Hematopoietic multipotent progenitor cell (in vitro differentiated cells): ENCODE measurements at regions not wholly inside any gene's neighbourhood (a gene's known extent, or its start where the extent isn't known, plus 50 kb on each side); places are given as distances from the start of the nearest gene placed in this dataset.
"Not testable (repeated sequence)": the region's sequence is repeated elsewhere in the genome, so short reads cannot be mapped to it uniquely, and the experiment has no call there.

Experiments
- DNase-seq, 3 donors: peaks; one replicate each; pipeline ENCODE4 v3.0.0-alpha.2; 2011 to 2015; ENCODE audit warnings: low read depth in 2 of 3, low spot score in 2 of 3

DNA sequence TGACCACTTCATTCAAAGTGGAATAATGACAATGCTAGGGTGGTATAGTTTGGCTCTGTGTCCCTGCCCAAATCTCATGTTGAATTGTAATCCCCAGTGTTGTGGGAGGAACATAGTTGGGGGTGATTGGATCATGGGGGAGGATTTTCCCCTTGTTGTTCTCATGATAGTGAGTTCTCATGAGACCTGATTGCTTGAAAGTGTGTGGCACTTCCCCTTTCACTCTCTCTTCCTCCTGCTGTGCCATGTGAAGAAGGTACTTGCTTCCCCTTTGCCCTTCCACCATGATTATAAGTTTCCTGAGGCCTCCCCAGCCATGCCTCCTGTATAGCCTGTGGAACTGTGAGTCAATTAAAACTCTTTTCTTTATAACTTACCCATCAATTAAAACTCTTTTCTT lies 348.3 kb upstream of the CD180 start:
- not testable (repeated sequence) for DNase-seq

- DNase-seq, result no peak
Observed at GRCh38 chr5:67543720-67544270, 347.2 kb upstream of the CD180 start.

- DNase-seq, result peak in 1 of 3 donors; percentile 21
Observed at GRCh38 chr5:67542479-67542878, 345.9 kb upstream of the CD180 start.

GRCh38 chr5:67541875-67542274 lies 345.3 kb upstream of the CD180 start:
- no peak for DNase-seq

- DNase-seq, result no peak
Observed at GRCh38 chr5:67538855-67539506, 342.4 kb upstream of the CD180 start.

DNA sequence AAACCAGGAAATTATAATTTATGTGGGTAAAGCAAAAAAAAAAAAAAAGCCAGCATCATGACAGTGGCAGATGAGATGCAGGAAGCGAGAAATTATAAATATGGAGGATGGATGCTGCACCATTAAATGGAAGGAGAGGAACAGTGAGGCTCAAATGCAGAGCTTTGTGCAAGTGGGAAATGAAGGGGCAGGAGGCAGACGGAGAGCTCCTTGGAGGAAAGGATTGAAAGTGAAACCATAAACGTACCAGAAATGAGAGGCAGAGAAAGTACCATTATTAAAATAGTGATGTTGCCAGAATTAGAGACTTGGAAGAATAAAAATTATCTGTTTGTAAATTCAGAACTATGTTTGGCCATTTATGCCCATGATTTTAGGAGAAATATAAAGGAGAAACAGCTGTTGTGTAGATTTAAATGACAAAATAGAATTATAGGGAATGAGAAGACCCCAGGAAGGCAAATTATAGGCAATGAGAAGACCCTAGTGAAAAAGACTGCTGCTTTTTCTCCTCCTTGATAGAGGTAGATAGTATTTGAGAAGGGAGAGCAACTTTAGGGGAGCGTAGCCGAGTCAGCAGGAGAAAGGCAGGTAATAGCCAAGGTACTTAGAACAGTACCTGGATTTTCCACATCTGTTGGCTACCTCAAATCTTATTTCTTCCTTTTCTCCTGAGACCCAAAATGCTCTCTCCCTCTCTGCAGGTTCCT lies 341.0 kb upstream of the CD180 start:
- peak in 2 of 3 donors; percentile 14 to 49 for DNase-seq

DNA sequence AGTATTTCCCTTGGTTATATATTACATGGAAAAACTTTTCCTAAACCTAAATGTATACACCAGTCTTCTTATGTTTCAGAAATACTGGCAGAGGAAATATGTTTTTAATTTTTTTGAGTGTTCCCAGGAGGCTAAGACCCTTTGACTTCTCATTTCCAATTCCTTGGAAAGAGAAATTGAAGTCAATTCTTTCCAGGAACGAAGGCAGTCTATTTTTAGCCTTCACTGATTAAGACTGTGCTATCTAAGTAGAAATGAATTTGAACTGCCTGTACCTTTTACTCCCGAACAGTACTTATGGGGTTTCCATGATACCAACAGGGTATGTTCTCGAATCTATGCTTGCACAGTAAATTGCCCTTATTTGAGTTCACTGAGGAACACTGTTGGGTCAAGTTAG lies 340.3 kb upstream of the CD180 start:
- DNase-seq, result no peak

- DNase-seq, result no peak
Observed at GRCh38 chr5:67530609-67531255, 334.1 kb upstream of the CD180 start.

GRCh38 chr5:67528953-67529352 lies 332.4 kb upstream of the CD180 start:
- no peak for DNase-seq

- DNase-seq, result no peak
Observed at GRCh38 chr5:67526793-67527192, 330.2 kb upstream of the CD180 start.

DNA sequence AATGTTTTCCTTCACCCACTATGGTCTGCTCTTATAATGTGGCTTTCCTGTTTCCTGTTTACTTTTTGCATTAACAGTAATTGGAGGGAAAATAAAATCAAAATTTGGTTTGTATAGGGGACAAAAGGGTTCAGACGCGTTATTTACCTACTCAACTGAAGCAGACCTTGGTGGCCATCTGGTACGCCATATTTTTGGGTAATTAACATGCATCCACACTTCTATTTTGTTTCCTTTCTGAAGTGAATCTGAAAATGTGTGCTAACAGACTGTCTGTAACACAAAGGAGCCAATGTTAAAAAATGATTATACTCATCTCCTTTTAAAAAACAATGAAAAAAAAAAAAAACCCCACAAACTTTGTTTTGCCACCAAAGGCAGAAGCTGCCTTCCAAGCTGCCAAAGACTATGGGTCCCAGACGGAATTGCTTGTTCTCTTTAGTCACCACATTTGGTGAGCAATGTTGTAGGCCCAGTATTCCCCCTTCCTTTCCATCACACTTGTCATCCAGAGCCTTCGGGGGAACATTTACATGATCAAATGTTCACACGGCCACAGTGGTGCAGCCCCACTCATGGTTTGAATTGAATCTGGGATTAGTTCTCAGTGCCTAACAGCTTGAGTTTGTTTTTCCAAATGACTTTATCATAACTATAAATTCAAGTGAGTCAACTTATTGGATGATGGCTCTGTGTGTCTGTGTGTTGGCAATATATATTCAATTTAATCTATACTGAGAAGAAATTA lies 323.7 kb upstream of the CD180 start:
- no peak for DNase-seq

GRCh38 chr5:67518227-67518626 lies 321.6 kb upstream of the CD180 start:
- DNase-seq, result no peak

DNA sequence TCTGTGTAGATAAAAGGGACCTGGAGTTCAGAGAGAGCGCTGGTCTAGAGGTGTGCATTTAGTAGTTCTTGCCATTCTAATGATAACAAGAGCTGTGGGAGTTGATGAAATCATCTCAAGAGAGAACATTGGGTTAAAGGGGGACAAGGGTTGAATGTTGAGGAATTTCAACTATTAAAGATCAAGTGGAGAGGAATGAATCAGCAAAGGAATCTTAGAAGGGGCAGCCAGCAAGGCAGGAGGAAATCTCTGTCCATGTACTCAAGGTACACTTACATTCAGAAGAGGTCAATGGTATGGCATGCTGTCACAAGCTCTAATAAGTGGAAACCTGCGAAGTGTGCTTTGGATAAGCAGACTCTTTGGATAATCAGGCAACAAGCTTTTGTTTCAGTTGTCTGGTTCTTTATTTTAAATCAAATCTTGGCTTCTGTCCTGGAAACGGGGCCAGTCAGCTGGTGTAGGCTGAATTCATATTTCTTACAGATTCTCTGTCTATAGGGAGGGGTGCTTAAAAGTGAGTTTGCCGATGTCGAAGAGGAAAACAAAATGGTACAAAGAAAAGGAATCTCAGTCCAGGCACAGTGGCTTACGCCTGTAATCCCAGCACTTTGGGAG lies 320.5 kb upstream of the CD180 start:
- DNase-seq, result no peak

DNA sequence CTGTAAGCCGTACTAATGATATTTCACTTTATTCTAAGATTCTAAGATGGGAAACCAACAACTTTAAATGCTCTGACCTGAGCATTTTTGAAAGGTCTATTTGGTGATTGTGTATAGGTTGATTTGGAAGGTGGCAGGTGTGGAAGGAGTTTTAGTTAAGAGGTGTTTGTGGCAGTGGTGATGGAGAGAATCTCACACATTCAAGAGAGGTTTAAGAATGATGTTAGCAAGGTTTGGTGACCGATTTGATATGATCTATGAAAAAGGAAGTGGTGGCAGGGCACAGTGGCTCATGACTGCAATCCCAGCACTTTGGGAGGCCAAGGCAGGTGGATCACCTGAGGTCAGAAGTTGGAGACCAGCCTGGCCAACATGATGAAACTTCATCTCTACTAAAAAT lies 319.2 kb upstream of the CD180 start:
- no peak for DNase-seq

GRCh38 chr5:67515020-67515689 lies 318.6 kb upstream of the CD180 start:
- DNase-seq, result no peak

GRCh38 chr5:67512758-67513157 lies 316.2 kb upstream of the CD180 start:
- no peak for DNase-seq

GRCh38 chr5:67511911-67512310 lies 315.3 kb upstream of the CD180 start:
- DNase-seq, result no peak

- no peak for DNase-seq
Observed at GRCh38 chr5:67510204-67510603, 313.6 kb upstream of the CD180 start.

GRCh38 chr5:67509402-67510186 lies 313.0 kb upstream of the CD180 start:
- no peak for DNase-seq
